NCI-H1105 (cell line): ENCODE measurements at regions not wholly inside any gene's neighbourhood (a gene's known extent, or its start where the extent isn't known, plus 50 kb on each side); places are given as distances from the start of the nearest gene placed in this dataset.

ENCODE experiments used
- DNase-seq: peaks from one replicate; lab custom pipeline; 2025; lab: John Stamatoyannopoulos, UW

- DNase-seq: no peak
Observed at GRCh38 chr2:234835738-234836137, 116.1 kb upstream of the SH3BP4 start.

- DNase-seq: no peak
Observed at GRCh38 chr2:234834228-234834923, 117.4 kb upstream of the SH3BP4 start.

GRCh38 chr2:234830853-234831252, 121.0 kb upstream of the SH3BP4 start:
- DNase-seq: no peak

DNA sequence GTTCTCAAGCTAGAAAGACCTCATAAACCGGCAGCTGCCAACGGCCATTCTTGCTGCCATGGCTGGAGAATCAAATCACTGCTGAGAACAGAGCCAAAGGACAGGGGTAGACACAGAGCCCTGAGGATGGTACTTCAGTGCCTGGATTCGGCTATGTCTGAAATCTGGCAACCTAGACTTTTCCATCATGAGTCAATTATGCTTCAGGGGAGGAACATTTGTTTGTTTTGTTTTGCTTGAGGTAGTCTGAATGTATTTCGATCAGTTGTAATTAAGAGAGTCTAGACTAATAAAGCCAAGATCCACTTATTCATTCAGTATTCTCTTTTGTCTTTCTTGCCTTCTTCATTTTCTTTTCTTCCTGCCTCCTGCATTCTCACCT, 122.8 kb upstream of the SH3BP4 start:
- DNase-seq: no peak

GRCh38 chr2:234828382-234829073, 123.3 kb upstream of the SH3BP4 start:
- DNase-seq: no peak

DNA sequence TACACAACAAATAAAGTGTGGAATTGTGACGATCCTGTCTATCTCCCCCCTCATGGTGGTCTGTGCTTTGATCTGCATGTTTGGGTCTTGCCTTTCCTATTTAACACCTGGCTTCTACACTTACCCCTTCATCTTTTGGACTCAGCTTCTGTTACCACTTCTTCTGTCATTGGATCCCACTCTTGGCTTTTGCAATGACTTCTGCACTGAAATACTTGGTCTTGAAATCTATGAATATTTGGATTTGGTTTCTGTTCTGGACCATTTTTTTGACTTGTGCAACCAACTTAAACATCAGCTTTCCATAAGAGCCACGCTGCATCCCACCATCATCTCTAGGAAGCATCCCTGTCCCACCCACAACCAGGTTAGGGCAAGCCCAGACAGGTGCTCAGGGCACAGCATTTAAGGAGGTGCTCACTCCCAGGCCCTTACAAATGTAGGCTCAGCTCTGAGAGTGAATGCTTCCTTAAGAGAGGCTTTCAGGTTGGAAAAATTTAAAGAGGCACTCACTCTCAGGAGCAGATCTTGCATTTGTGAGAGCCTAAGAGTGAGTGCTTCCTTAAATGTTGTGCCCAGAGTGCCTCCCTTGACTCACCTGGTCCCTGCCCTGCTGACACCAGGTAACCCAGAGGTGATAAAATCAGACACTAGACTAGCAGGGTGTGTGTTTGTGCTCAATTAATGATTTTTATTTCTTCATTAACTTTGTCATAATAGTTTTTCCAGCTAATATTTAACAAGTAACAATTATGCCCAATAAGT, 124.5 kb upstream of the SH3BP4 start:
- DNase-seq: peak; percentile 9

- no peak for DNase-seq
Observed at GRCh38 chr2:234826681-234827080, 125.1 kb upstream of the SH3BP4 start.

DNA sequence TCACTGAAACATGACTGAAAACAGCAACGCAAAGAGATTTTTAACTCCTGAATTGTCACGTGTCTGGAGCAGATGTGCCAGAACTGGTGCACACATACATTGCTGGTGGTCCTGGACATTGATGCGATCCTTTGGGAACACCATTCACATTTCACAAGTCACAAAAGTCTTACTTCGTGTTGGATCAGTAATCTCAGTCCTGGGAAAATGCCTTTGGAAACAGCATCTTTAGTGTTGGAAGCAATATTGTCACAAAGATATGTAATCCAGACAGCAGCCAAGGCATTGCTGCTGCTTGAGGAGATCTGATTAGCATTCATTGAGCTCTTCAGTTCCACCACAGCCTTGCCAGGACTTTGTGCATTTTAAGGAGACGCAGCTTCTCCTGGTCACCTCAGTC, 126.2 kb upstream of the SH3BP4 start:
- DNase-seq: no peak

- no peak for DNase-seq
Observed at GRCh38 chr2:234823877-234824376, 127.9 kb upstream of the SH3BP4 start.

DNA sequence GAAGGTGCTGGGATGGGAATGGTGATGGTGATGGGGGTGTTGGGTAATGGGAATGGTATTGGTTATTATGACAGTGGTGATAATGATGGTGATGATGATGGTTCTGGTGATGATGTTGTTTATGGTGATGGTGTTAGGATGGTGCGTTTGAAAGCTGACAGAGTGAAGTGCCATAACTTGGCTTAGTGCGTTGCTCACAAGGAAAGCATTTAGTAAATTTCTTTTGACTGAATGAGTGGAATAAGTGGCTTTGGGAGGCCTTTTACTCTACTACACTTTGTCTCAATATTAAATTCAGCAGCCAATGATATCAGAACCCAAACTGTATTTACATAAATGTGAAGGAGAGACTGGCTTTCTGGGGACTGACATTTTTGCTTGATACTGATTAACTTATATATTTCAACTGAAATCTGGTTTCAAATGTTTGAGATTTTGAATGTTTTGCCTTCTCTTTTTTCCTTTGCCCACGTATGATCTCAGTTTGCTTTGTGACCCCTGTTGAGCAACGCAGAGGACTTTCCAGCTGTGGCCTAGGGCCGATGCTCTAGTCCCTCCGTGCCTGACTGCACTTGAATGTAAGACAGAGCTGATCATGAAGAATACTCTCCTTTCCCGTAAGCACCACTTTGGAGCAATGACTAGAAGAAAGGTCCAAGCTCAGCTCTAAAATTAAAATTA, 128.5 kb upstream of the SH3BP4 start:
- DNase-seq: no peak

- DNase-seq: no peak
Observed at GRCh38 chr2:234821946-234822475, 129.8 kb upstream of the SH3BP4 start.

DNA sequence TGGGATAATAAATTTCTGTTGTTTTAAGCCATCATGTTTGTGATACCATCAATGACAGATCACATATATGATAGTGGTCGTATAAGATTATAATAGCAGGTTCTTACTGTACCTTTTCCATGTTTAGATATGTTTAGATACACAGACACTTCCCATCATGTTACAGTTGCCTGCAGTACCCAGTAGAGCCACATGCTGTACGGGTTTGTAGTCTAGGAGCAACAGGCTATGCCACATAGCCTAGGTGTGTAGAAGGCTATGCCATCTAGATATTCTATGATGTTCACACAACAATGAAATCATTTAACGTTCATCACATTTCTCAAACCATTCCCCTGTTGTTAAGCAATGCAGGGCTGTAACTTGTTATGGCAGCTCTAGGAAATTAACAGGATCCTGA, 132.9 kb upstream of the SH3BP4 start:
- no peak for DNase-seq

DNA sequence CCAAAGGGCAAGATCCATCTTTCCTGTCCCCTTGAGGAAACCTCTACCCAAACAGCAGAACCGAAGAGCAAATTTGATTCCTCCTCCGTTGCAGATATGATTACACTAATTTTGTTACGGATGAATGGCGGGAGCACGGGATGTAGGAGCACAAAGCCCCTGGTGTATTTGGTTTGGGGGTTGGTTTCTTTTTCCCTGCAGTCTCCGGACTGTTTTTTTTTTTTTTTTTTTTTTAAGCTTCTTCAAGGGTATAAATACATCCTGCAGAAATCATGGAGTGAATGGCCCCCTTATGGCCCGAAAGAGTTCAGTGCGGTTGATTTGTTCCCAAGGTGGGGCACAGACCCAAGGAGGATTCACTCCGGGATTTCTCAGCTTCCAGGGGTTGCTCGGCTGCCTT, 135.3 kb upstream of the SH3BP4 start:
- no peak for DNase-seq

DNA sequence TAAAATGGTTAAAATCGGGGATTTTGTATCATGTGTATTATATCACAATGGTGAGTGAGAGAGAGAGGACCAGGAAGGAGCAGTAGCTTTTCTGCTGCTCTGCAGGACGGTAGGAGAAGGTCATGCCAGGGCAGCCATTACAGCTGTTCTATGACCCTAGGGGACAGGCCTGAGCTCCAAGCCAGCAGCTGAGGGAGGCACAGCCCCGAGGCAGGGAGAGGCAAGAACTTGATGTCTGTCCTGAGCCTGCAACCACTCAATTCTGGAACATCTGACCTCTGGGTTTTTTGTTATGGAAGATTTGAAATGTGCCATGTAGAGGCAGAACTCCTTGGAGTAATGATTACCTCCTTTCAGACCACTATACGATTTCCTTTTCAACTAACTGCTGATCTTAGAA, 135.8 kb upstream of the SH3BP4 start:
- DNase-seq: no peak

GRCh38 chr2:234814374-234814773, 137.4 kb upstream of the SH3BP4 start:
- DNase-seq: no peak

- no peak for DNase-seq
Observed at GRCh38 chr2:234812851-234813250, 139.0 kb upstream of the SH3BP4 start.

DNA sequence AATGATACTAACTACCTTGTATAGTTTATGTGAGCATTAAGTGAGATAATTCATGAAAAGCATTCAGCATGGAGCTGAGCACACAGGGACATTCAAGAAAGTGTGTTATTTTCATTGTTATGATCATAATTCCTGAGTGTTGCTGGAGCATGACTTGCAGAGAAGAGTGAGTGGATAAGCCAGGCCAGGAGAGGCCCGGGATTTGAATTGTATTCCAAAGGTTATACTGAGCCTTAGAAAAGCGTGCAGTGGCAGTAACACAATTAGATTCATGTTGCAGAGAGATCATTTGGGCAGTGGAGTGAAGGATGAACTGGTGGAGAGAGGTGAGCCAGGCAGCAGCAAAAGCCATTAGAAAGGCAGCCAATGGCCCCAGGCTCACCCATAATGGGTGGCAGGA, 142.9 kb upstream of the SH3BP4 start:
- DNase-seq: no peak

GRCh38 chr2:234806818-234807217, 145.0 kb upstream of the SH3BP4 start:
- no peak for DNase-seq

- DNase-seq: no peak
Observed at GRCh38 chr2:234805836-234806235, 146.0 kb upstream of the SH3BP4 start.

DNA sequence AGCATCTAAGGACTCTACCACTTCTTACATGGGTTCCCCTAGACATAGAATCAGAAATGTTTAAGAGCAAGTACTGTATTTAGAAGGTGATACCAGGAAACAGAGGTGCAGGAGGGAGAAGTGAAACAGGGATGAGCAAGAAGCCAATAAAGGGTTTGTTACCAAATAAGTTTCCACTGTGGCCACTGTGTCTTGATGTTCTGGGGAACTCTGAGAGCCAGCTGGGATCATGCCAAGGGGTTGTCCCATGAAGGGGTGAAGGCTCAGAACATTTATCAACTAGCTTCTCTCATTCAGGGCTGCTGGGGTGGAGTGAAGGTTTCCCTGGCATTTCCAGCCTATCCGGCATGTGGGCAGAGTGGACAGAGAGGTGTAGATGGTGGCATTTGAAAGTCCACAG, 147.1 kb upstream of the SH3BP4 start:
- DNase-seq: no peak

GRCh38 chr2:234802845-234803171, 149.0 kb upstream of the SH3BP4 start:
- DNase-seq: no peak
